PC-9 (cell line): ENCODE measurements at regions not wholly inside any gene's neighbourhood (a gene's known extent, or its start where the extent isn't known, plus 50 kb on each side); places are given as distances from the start of the nearest gene placed in this dataset.

ENCODE experiments used
- EZH2 ChIP-seq: fragments of 200-600 bp; sonication (generic); IDR thresholded peaks from 2 replicates; pipeline ENCODE4 v1.8.0; 2017; ENCODE audit warnings: antibody characterized with exemption, low read depth
- TF ChIP-seq, protein P1 (sequence below): fragments of 200-600 bp; sonication (generic); conservative IDR thresholded peaks from 2 replicates; pipeline ENCODE4 v1.6.1; 2017; ENCODE audit warnings: mixed run types, antibody characterized with exemption, mild to moderate bottlenecking, moderate library complexity

DNA sequence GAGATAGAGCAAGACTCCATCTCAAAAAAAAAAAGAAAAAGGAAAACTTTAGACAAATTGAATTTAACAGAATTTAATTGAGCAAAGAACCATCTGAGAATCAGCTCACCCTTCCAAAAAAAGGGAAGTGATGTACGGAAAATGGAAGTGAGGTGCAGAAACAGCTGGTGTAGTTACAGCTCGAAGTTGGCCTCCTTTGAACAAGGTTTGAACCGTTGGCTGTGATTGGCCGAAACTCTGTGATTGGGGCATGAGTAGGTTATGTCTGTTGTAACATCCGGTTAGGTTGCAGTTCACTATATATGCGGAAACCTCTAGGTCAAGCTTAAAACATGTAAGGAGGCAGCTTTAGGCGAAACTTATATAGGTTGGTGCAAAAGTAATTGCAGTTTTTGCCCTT is 97.9 kb upstream of the KIF26B start:
- TF ChIP-seq, protein P1, sequence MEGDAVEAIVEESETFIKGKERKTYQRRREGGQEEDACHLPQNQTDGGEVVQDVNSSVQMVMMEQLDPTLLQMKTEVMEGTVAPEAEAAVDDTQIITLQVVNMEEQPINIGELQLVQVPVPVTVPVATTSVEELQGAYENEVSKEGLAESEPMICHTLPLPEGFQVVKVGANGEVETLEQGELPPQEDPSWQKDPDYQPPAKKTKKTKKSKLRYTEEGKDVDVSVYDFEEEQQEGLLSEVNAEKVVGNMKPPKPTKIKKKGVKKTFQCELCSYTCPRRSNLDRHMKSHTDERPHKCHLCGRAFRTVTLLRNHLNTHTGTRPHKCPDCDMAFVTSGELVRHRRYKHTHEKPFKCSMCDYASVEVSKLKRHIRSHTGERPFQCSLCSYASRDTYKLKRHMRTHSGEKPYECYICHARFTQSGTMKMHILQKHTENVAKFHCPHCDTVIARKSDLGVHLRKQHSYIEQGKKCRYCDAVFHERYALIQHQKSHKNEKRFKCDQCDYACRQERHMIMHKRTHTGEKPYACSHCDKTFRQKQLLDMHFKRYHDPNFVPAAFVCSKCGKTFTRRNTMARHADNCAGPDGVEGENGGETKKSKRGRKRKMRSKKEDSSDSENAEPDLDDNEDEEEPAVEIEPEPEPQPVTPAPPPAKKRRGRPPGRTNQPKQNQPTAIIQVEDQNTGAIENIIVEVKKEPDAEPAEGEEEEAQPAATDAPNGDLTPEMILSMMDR, result no peak
- TF ChIP-seq EZH2, result no peak
